Embryonic facial prominence (tissue), 1 donor: ENCODE measurements at regions not wholly inside any gene's neighbourhood (a gene's known extent, or its start where the extent isn't known, plus 50 kb on each side); places are given as distances from the start of the nearest gene placed in this dataset.
"Not testable (repeated sequence)": the region's sequence is repeated elsewhere in the genome, so short reads cannot be mapped to it uniquely, and the experiment has no call there.

ENCODE experiments used
- DNase-seq: peaks from one replicate; pipeline ENCODE4 v3.0.0-alpha.2; 2016; ENCODE audit errors: extremely low spot score

DNA sequence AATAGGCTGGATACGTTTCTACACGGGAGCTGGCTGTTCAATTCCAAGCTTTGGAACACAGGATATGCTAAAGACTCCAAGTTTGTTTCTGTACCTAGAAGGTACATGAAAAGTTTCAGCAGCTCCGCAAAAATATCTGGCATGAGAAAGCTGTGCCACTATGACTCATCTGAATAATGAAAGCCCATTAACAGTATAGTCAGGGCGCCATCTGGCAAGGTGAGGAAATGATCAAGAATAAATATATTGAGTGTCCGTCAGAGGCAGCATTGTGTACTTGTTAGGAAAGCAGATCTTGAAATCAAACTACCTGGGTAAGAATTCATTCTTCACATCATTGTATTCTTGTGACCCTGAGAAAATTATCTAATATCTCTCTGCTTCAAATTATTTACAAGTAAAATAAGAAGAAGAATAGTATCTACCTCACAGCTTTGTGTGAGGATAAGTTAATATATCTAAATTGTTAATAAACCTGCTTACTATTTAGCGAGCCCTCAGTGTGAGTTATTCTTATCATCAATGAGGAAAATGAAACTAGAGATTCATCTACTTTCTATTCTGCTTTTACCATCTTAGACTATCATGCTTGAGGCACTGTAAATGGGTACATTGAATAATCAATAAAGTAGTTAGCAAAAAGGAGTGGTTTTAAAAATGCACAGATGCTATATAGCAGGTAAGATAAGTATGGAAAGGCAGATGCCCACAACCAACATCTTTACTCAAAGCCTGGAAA, 53.5 kb downstream of the FSCB start:
- no peak for DNase-seq

DNA sequence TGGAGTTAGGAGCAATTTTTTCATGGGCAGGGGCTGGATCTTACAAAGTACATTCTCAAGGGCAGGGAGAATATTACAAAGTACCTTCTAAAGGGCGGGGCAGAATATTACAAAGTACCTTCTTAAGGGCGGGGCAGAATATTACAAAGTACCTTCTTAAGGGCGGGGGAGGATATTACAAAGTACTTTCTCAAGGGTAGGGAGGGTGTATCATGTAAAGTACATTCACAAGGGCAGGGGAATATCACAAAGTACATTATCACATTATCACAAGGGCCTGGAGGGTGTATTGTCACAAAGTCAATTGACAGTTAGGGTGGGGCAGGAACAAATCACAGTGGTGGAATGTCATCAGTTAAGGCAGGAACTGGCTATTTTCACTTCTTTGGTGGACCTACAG, 56.9 kb downstream of the FSCB start:
- DNase-seq = not testable (repeated sequence)

- DNase-seq = no peak
Measured at GRCh38 chr14:44449680-44450079, 57.4 kb downstream of the FSCB start.

GRCh38 chr14:44448951-44449358, 58.1 kb downstream of the FSCB start:
- no peak for DNase-seq

- no peak for DNase-seq
Measured at GRCh38 chr14:44446965-44447364, 60.1 kb downstream of the FSCB start.

DNA sequence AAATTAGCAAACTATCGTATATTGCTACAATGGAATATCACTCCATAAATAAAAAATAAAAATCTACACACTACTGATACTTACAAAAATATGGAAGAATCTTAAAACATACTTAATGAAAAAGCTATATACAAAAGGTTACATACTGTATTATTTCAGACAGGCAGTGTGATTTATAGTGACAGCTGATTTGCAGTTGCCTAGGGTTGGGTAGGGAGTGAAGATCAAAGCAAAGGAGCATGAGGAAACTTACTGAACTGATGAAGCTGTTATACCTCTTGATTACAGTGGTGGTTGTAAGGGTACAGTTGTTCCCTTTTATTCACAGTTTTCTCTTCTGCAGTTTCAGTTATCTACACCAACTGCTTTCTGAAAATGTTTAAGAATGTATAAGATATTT, 62.6 kb downstream of the FSCB start:
- no peak for DNase-seq

- DNase-seq = no peak
Measured at GRCh38 chr14:44438936-44439335, 68.1 kb downstream of the FSCB start.

GRCh38 chr14:44438221-44438620, 68.9 kb downstream of the FSCB start:
- no peak for DNase-seq

GRCh38 chr14:44436458-44436857, 70.6 kb downstream of the FSCB start:
- no peak for DNase-seq

- DNase-seq = no peak
Measured at GRCh38 chr14:44428231-44428945, 78.7 kb downstream of the FSCB start.

GRCh38 chr14:44422699-44423098, 84.4 kb downstream of the FSCB start:
- no peak for DNase-seq

DNA sequence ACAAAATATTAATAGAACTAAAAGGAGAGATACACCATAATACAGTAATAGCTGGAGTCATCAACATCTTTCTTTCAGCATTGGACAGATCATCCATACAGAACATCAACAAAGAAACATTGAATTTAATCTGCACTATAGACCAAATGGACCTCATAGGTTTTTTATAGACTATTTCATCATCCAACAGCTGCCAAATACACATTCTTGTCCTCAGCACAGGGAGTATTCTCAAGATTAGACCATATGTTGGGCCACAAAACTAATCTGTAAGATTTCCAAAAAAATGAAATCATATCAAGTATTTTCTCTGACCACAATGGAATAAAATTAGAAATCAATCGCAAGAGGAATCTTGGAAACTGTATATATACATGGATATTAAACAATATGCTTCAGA, 86.9 kb downstream of the FSCB start:
- DNase-seq = no peak

DNA sequence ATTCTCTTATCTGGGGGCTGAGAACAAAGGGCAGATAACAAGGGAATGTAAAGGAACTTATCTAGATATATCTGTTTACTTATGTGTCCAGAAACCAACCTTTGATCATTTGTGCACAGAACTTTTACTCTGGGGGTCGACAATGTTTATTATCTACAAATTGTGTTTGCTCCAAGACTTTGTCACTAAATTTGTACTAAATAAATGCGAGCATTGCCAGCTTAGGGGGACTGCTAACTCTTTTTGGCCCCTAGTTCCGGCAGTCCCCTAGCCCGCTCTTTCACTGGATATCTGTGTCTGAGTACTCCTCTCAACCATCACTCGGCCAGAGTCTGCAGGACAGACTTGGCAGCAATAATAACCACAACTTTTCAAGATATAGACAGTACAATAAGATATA, 88.2 kb downstream of the FSCB start:
- DNase-seq = no peak

DNA sequence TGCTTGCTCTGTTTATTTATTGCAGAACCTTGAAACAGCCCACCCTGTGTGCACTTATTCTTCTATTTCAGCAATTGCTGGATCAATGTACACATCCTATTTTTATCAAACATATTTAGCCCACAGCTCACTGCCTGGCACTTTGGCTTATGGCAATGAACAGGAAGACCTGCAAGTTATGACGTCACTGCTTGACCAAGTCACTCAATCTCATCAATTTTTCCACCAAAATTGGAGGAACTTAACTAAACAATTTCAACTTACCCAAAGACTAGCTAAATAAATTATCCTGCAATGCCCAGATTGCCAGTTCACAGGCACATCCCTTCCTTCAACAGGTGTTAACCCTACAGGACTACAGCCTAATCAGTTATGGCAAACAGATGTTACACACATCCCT, 89.3 kb downstream of the FSCB start:
- DNase-seq = no peak

DNA sequence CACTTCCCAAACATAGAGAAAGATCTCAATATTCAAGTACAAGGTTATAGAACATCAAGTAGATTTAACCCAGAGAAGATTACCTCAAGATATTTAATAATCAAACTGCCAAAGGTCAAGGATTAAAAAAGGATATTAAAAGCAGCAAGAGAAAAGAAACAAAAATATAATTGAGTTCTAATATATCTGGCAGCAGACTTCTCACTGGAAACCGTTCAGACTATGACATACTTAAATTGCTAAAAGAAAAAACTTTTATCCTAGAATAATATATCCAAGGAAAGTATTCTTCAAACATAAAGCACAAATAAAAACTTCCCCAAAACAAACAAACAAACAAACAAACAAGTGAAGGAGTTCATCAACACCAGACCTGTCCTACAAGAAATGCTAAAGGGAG, 92.4 kb downstream of the FSCB start:
- no peak for DNase-seq

GRCh38 chr14:44412858-44413569, 94.1 kb downstream of the FSCB start:
- no peak for DNase-seq

GRCh38 chr14:44405011-44405486, 102.0 kb downstream of the FSCB start:
- DNase-seq = no peak

GRCh38 chr14:44404599-44404998, 102.5 kb downstream of the FSCB start:
- no peak for DNase-seq

DNA sequence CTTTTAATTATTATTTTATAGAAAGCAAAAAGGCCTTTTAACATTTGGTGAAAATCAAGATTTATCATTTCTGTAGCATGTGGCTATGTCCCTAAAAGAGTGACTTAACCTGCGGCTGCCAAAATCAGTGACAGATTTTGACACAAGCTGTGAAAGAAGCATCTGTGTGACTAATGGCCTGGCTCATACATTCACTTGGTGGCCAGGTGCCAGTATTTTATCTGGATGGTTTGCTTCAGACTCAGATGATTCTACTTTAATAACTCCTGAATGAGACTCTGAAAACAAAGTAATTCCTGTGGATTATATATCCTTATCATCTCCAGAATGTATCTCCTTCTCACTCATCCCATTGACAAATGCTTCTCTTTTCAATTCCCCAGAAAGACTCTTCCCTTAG, 103.0 kb downstream of the FSCB start:
- DNase-seq = no peak

DNA sequence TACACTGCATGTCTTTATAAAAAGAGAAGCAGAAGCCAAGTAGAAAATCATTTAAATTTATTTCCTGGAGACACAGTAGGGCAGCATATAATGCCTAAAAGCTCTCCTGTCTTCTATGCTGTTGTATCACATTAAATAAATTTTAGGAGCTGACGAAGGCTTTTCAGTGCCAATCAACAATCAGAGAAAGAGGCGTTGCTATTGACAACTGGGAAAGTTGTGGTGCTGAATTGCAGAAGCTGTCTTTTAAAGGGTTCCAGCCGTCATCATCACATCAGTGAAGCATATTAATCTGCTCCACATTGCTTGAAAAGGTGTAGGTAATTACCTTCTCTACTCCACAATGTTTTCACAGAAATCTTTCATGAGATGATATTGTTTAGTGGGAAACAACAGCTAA, 103.9 kb downstream of the FSCB start:
- no peak for DNase-seq

DNA sequence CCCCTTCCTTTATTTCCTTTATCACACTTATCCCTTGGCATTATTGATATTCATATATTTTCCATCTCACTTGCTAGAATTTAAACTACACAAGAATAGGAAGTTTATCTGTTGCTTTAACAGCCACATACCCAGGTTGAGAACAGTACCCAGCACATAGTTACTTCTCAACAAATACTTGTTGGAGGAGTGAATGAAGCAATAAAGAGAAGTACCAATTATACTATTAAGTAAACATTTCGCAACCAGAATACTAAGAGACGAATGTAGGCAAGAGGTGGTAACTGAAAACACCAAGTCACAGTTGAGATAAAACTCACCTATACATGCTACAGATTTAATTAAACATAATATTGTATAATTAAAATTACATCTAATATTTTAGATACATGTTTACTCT, 110.9 kb downstream of the FSCB start:
- no peak for DNase-seq

GRCh38 chr14:44392984-44393383, 114.1 kb downstream of the FSCB start:
- no peak for DNase-seq

- no peak for DNase-seq
Measured at GRCh38 chr14:44388306-44388705, 118.8 kb downstream of the FSCB start.
